GM23338 (cell line): ENCODE measurements at regions not wholly inside any gene's neighbourhood (a gene's known extent, or its start where the extent isn't known, plus 50 kb on each side); places are given as distances from the start of the nearest gene placed in this dataset.
A peak's percentile ranks its signal among the peaks of the same experiment; 100 is the strongest.

Experiments used
- ATAC-seq: fragments of 200-7000 bp; cut with Tn5 transposase; 3 replicates; pipeline ENCODE4 v1.9.1; 2020
- DNase-seq: peaks from one replicate; pipeline ENCODE4 v3.0.0-alpha.2; 2015; ENCODE audit warnings: low spot score
- H2AFZ ChIP-seq: fragments of 200-600 bp; sonication (generic); 2 replicates; pipeline ENCODE4 v1.8.0; 2016; ENCODE audit warnings: antibody characterized with exemption, mild to moderate bottlenecking, moderate library complexity
- H3F3A ChIP-seq: fragments of 200-600 bp; sonication (generic); replicated peaks from 2 replicates; pipeline ENCODE4 v1.8.0; 2017; ENCODE audit warnings: antibody characterized with exemption, mixed run types, low read depth
- H3K27ac ChIP-seq: fragments of 200-600 bp; sonication (generic); 2 replicates; pipeline ENCODE4 v1.6.1; 2016; ENCODE audit warnings: low read depth
- H3K27me3 ChIP-seq: fragments of 200-600 bp; sonication (generic); 2 replicates; pipeline ENCODE4 v1.8.0; 2016; ENCODE audit warnings: mild to moderate bottlenecking, mixed run types, moderate library complexity; ENCODE audit not compliant: insufficient read depth
- H3K36me3 ChIP-seq: fragments of 200-600 bp; sonication (generic); 2 replicates; pipeline ENCODE4 v1.8.0; 2016; ENCODE audit warnings: mild to moderate bottlenecking; ENCODE audit not compliant: insufficient read depth
- H3K4me1 ChIP-seq: fragments of 200-600 bp; sonication (generic); 2 replicates; pipeline ENCODE4 v1.8.0; 2016; ENCODE audit warnings: mild to moderate bottlenecking, moderate library complexity; ENCODE audit not compliant: insufficient read depth
- H3K4me2 ChIP-seq: fragments of 200-600 bp; sonication (generic); 2 replicates; pipeline ENCODE4 v1.7.1; 2017; ENCODE audit warnings: mixed run types
- H3K4me3 ChIP-seq: fragments of 200-600 bp; sonication (generic); 2 replicates; pipeline ENCODE4 v1.6.1; 2016; ENCODE audit warnings: mixed run types
- H3K79me2 ChIP-seq: fragments of 200-600 bp; sonication (generic); replicated peaks from 2 replicates; pipeline ENCODE4 v1.8.0; 2017; ENCODE audit warnings: mild to moderate bottlenecking; ENCODE audit not compliant: insufficient read depth
- H3K9me2 ChIP-seq: fragments of 200-600 bp; sonication (generic); 2 replicates; pipeline ENCODE4 v1.8.0; 2017; ENCODE audit not compliant: insufficient read depth
- H4K20me1 ChIP-seq: fragments of 200-600 bp; sonication (generic); replicated peaks from 2 replicates; pipeline ENCODE4 v1.8.0; 2017; ENCODE audit warnings: mild to moderate bottlenecking; ENCODE audit not compliant: insufficient read depth
- H3K27ac Mint-ChIP-seq: 2 replicates; pipeline ENCODE4 v1.8.0; 2020; ENCODE audit warnings: inconsistent platforms, mild to moderate bottlenecking, moderate library complexity, mixed read lengths
- H3K27me3 Mint-ChIP-seq: 3 replicates; pipeline ENCODE4 v1.8.0; 2022; ENCODE audit warnings: low read depth, mild to moderate bottlenecking, moderate library complexity, mixed read lengths, inconsistent platforms; ENCODE audit not compliant: insufficient read depth, poor library complexity
- H3K36me3 Mint-ChIP-seq: 3 replicates; pipeline ENCODE4 v1.8.0; 2021; ENCODE audit warnings: low read depth, mild to moderate bottlenecking, inconsistent platforms, moderate library complexity, mixed read lengths
- H3K4me1 Mint-ChIP-seq: 3 replicates; pipeline ENCODE4 v1.8.0; 2020; ENCODE audit warnings: mild to moderate bottlenecking, inconsistent platforms, mixed read lengths
- H3K4me3 Mint-ChIP-seq: 3 replicates; pipeline ENCODE4 v1.8.0; 2021; ENCODE audit warnings: moderate library complexity, mild to moderate bottlenecking, inconsistent platforms, mixed read lengths
- H3K9me3 Mint-ChIP-seq: 3 replicates; pipeline ENCODE4 v1.8.0; 2020; ENCODE audit warnings: moderate library complexity, mild to moderate bottlenecking, inconsistent platforms, mixed read lengths
- EZH2 ChIP-seq: fragments of 200-600 bp; sonication (generic); IDR thresholded peaks from one replicate; pipeline ENCODE4 v1.8.0; 2017; ENCODE audit warnings: antibody characterized with exemption, mild to moderate bottlenecking, low read depth; ENCODE audit not compliant: unreplicated experiment
- EZH2phosphoT487 ChIP-seq: fragments of 200-600 bp; sonication (generic); IDR thresholded peaks from one replicate; pipeline ENCODE4 v1.8.1; 2018; ENCODE audit warnings: antibody characterized with exemption; ENCODE audit not compliant: unreplicated experiment
- JUNB ChIP-seq: IDR thresholded peaks from one replicate; pipeline ENCODE4 v1.6.1; 2016; ENCODE audit warnings: antibody characterized with exemption; ENCODE audit not compliant: unreplicated experiment
- TF ChIP-seq, protein P1 (sequence below): fragments of 250-450 bp; sonication (Bioruptor Pico); IDR thresholded peaks from 2 replicates; pipeline ENCODE4 v1.5.0; 2020; ENCODE audit warnings: mild to moderate bottlenecking, moderate library complexity
- TF ChIP-seq, protein P2 (sequence below): IDR thresholded peaks from 2 replicates; pipeline ENCODE4 v1.6.1; 2016; ENCODE audit warnings: antibody characterized with exemption
- TF ChIP-seq, protein P3 (sequence below): IDR thresholded peaks from one replicate; pipeline ENCODE4 v1.6.1; 2018; ENCODE audit warnings: antibody characterized with exemption; ENCODE audit not compliant: unreplicated experiment

DNA sequence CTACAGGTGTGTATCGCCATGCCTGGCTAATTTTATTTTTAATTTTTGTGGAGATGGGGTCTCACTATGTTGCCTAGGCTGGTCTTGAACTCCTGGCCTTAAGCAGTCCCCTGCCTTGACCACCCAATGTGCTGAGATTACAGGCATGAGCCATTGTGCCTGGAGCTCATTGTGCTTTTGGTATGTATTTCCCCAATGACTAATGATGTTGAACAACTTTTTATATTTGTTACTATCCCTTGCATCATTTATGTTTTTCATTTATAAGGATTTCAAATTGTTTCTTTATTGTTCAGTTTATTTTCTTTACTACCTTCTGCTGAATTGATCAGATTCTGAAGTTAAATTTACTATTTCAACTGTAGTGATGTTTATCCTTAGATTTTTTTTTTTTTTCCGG lies 199.7 kb downstream of the CEP135 start (continued):
- TF ChIP-seq, protein P1, sequence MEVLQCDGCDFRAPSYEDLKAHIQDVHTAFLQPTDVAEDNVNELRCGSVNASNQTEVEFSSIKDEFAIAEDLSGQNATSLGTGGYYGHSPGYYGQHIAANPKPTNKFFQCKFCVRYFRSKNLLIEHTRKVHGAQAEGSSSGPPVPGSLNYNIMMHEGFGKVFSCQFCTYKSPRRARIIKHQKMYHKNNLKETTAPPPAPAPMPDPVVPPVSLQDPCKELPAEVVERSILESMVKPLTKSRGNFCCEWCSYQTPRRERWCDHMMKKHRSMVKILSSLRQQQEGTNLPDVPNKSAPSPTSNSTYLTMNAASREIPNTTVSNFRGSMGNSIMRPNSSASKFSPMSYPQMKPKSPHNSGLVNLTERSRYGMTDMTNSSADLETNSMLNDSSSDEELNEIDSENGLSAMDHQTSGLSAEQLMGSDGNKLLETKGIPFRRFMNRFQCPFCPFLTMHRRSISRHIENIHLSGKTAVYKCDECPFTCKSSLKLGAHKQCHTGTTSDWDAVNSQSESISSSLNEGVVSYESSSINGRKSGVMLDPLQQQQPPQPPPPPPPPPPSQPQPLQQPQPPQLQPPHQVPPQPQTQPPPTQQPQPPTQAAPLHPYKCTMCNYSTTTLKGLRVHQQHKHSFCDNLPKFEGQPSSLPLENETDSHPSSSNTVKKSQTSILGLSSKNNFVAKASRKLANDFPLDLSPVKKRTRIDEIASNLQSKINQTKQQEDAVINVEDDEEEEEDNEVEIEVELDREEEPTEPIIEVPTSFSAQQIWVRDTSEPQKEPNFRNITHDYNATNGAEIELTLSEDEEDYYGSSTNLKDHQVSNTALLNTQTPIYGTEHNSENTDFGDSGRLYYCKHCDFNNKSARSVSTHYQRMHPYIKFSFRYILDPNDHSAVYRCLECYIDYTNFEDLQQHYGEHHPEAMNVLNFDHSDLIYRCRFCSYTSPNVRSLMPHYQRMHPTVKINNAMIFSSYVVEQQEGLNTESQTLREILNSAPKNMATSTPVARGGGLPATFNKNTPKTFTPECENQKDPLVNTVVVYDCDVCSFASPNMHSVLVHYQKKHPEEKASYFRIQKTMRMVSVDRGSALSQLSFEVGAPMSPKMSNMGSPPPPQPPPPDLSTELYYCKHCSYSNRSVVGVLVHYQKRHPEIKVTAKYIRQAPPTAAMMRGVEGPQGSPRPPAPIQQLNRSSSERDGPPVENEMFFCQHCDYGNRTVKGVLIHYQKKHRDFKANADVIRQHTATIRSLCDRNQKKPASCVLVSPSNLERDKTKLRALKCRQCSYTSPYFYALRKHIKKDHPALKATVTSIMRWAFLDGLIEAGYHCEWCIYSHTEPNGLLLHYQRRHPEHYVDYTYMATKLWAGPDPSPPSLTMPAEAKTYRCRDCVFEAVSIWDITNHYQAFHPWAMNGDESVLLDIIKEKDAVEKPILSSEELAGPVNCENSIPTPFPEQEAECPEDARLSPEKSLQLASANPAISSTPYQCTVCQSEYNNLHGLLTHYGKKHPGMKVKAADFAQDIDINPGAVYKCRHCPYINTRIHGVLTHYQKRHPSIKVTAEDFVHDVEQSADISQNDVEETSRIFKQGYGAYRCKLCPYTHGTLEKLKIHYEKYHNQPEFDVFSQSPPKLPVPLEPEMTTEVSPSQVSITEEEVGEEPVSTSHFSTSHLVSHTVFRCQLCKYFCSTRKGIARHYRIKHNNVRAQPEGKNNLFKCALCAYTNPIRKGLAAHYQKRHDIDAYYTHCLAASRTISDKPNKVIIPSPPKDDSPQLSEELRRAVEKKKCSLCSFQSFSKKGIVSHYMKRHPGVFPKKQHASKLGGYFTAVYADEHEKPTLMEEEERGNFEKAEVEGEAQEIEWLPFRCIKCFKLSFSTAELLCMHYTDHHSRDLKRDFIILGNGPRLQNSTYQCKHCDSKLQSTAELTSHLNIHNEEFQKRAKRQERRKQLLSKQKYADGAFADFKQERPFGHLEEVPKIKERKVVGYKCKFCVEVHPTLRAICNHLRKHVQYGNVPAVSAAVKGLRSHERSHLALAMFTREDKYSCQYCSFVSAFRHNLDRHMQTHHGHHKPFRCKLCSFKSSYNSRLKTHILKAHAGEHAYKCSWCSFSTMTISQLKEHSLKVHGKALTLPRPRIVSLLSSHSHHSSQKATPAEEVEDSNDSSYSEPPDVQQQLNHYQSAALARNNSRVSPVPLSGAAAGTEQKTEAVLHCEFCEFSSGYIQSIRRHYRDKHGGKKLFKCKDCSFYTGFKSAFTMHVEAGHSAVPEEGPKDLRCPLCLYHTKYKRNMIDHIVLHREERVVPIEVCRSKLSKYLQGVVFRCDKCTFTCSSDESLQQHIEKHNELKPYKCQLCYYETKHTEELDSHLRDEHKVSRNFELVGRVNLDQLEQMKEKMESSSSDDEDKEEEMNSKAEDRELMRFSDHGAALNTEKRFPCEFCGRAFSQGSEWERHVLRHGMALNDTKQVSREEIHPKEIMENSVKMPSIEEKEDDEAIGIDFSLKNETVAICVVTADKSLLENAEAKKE (CRISPR knock-in tag): no peak
- no peak for TF ChIP-seq EZH2
- TF ChIP-seq, protein P2, sequence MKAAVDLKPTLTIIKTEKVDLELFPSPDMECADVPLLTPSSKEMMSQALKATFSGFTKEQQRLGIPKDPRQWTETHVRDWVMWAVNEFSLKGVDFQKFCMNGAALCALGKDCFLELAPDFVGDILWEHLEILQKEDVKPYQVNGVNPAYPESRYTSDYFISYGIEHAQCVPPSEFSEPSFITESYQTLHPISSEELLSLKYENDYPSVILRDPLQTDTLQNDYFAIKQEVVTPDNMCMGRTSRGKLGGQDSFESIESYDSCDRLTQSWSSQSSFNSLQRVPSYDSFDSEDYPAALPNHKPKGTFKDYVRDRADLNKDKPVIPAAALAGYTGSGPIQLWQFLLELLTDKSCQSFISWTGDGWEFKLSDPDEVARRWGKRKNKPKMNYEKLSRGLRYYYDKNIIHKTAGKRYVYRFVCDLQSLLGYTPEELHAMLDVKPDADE: no peak

DNA sequence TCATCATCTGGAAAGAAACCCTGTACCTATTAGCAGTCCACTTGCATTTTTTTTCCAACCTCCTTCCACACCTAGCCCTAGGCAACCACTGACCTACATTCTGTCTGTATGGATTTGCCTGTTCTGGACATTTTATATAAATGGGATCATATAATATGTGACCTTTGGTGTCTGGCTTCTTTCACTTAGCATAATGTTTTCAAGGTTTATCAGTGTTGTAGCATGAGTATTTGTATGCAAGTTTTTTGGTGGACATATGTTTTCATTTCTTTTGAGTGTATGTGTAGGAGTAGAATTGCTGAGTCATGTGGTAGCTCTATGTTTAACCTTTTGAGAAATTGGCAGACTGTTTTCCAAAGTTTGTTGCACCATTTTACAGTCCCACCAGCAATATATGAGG lies 198.6 kb downstream of the CEP135 start:
- no peaks in the 10 kb centered on the region for H3K36me3 Mint-ChIP-seq
- Histone ChIP-seq H3K4me1 (peaks cover 8% of the 10 kb centered on the region), H3F3A (no peaks in the 10 kb centered on the region), H3K27ac (no peak overlapping the region), H3K27me3 (no peaks in the 10 kb centered on the region), H3K36me3 (no peaks in the 10 kb centered on the region), H3K79me2 (no peaks in the 10 kb centered on the region), H3K4me2 (no peak overlapping the region), H3K9me2 (no peaks in the 10 kb centered on the region), H4K20me1 (no peaks in the 10 kb centered on the region), H2AFZ (no peak overlapping the region), H3K4me3 (no peak overlapping the region)
- DNase-seq (no peak), ATAC-seq (no peak)
- H3K4me1 Mint-ChIP-seq: peaks cover 27% of the 10 kb centered on the region
- H3K27ac Mint-ChIP-seq: peak overlapping the region; percentile 53
- H3K9me3 Mint-ChIP-seq: no peaks in the 10 kb centered on the region; the same call in 2 of the 3 replicates
- peaks cover 4% of the 10 kb centered on the region for H3K27me3 Mint-ChIP-seq
- no peak overlapping the region for H3K4me3 Mint-ChIP-seq
- no peak for TF ChIP-seq EZH2phosphoT487
- TF ChIP-seq JUNB: no peak
- TF ChIP-seq, protein P3, sequence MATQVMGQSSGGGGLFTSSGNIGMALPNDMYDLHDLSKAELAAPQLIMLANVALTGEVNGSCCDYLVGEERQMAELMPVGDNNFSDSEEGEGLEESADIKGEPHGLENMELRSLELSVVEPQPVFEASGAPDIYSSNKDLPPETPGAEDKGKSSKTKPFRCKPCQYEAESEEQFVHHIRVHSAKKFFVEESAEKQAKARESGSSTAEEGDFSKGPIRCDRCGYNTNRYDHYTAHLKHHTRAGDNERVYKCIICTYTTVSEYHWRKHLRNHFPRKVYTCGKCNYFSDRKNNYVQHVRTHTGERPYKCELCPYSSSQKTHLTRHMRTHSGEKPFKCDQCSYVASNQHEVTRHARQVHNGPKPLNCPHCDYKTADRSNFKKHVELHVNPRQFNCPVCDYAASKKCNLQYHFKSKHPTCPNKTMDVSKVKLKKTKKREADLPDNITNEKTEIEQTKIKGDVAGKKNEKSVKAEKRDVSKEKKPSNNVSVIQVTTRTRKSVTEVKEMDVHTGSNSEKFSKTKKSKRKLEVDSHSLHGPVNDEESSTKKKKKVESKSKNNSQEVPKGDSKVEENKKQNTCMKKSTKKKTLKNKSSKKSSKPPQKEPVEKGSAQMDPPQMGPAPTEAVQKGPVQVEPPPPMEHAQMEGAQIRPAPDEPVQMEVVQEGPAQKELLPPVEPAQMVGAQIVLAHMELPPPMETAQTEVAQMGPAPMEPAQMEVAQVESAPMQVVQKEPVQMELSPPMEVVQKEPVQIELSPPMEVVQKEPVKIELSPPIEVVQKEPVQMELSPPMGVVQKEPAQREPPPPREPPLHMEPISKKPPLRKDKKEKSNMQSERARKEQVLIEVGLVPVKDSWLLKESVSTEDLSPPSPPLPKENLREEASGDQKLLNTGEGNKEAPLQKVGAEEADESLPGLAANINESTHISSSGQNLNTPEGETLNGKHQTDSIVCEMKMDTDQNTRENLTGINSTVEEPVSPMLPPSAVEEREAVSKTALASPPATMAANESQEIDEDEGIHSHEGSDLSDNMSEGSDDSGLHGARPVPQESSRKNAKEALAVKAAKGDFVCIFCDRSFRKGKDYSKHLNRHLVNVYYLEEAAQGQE: no peak
- TF ChIP-seq, protein P2: no peak
